GM12878 (cell line): ENCODE measurements at regions not wholly inside any gene's neighbourhood (a gene's known extent, or its start where the extent isn't known, plus 50 kb on each side); places are given as distances from the start of the nearest gene placed in this dataset.

Experiments used
- ATAC-seq: fragments of 200-7000 bp; cut with Tn5 transposase; 3 replicates; pipeline ENCODE4 v1.9.1; 2020; ENCODE audit warnings: mild to moderate bottlenecking, moderate library complexity
- BruUV-seq: library from RNA; stranded (reverse); fragments of 400-500 nt; replicated peaks from 2 replicates; lab custom pipeline; 2021; lab: Mats Ljungman, UMichigan
- CTCF ChIA-PET: fragments of 300-600 bp; sonication (Branson Sonifier 250); formaldehyde crosslinking; extraction: SDS; loops from one replicate; lab custom pipeline; 2021; ENCODE audit warnings: inconsistent platforms; lab: Yijun Ruan, JAX
- POLR2A ChIA-PET: fragments of 350-600 bp; formaldehyde crosslinking; extraction: SDS; loops from one replicate; lab custom pipeline; 2021; ENCODE audit warnings: inconsistent platforms; lab: Charles Lee
- RAD21 ChIA-PET: fragments of 300-600 bp; sonication (Branson Sonifier 250); formaldehyde crosslinking; loops from one replicate; lab custom pipeline; 2023; ENCODE audit warnings: antibody characterized with exemption; ENCODE audit not compliant: unreplicated experiment; lab: Charles Lee
- SMC1A ChIA-PET: fragments of 300-600 bp; sonication (Branson Sonifier 250); formaldehyde crosslinking; loops from one replicate; lab custom pipeline; 2023; ENCODE audit not compliant: unreplicated experiment, uncharacterized antibody; lab: Charles Lee
- DNase-seq: peaks from one replicate; pipeline ENCODE4 v3.0.0-alpha.2; 2011; ENCODE audit warnings: low read depth, low spot score
- FAIRE-seq: peaks from 3 replicates; lab custom pipeline; 2011; peaks lifted over from hg19 to GRCh38; lab: Jason Lieb, UNC
- H2AFZ ChIP-seq: 2 replicates; pipeline ENCODE4 v1.6.0; 2011; ENCODE audit warnings: low read depth, low read length, control low read depth; ENCODE audit not compliant: control insufficient read depth
- H3K27ac ChIP-seq: 2 replicates; pipeline ENCODE4 v1.5.1; 2011; ENCODE audit warnings: control low read depth; ENCODE audit not compliant: control insufficient read depth, insufficient read depth
- H3K27me3 ChIP-seq, 2 experiments: replicated peaks in 1 of 2; 2 replicates each; pipeline versions ENCODE4 v1.6.0 to v1.6.1; 2011; ENCODE audit warnings: low read length in 1 of 2; ENCODE audit not compliant: control insufficient read depth in 2 of 2, insufficient read depth in 2 of 2
- H3K36me3 ChIP-seq, 2 experiments: 2 replicates each; pipeline ENCODE4 v1.5.1; 2011; ENCODE audit warnings: low read length in 1 of 2; ENCODE audit not compliant: control insufficient read depth in 2 of 2, insufficient read depth in 2 of 2
- H3K4me1 ChIP-seq: 2 replicates; pipeline ENCODE4 v1.6.1; 2011; ENCODE audit warnings: mild to moderate bottlenecking, low read length, moderate library complexity, mixed read lengths; ENCODE audit not compliant: control insufficient read depth, insufficient read depth
- H3K4me2 ChIP-seq: 2 replicates; pipeline ENCODE4 v1.6.0; 2011; ENCODE audit warnings: control low read depth; ENCODE audit not compliant: control insufficient read depth, insufficient read depth
- H3K4me3 ChIP-seq: fragments of 200-600 bp; sonication (generic); 2 replicates; pipeline ENCODE4 v1.5.1; 2016
- H3K79me2 ChIP-seq: 2 replicates; pipeline ENCODE4 v1.6.0; 2011; ENCODE audit warnings: low read length; ENCODE audit not compliant: control insufficient read depth, insufficient read depth
- H3K9ac ChIP-seq: 2 replicates; pipeline ENCODE4 v1.8.0; 2011; ENCODE audit warnings: low read length, control low read depth, mixed read lengths; ENCODE audit not compliant: control insufficient read depth, insufficient read depth
- H3K9me3 ChIP-seq: replicated peaks from 3 replicates; pipeline ENCODE4 v1.5.1; 2011; ENCODE audit warnings: mild to moderate bottlenecking, low read length; ENCODE audit not compliant: control insufficient read depth, insufficient read depth
- H4K20me1 ChIP-seq: 2 replicates; pipeline ENCODE4 v1.6.0; 2011; ENCODE audit not compliant: control insufficient read depth, insufficient read depth
- CBX3 ChIP-seq: fragments of 200-600 bp; sonication (generic); IDR thresholded peaks from 2 replicates; pipeline ENCODE4 v1.6.1; 2016; ENCODE audit warnings: low read depth, borderline replicate concordance
- CREB1 ChIP-seq: IDR thresholded peaks from 2 replicates; pipeline ENCODE4 v1.6.1; 2012; ENCODE audit warnings: low read depth, mild to moderate bottlenecking, inconsistent platforms
- EGR1 ChIP-seq, 2 experiments: IDR thresholded peaks; 1 replicate in 1 of 2; 2 replicates in 1 of 2; pipeline ENCODE4 v1.6.1; 2011 to 2012; ENCODE audit warnings: low read depth in 2 of 2, low read length in 2 of 2, borderline replicate concordance in 1 of 2, mild to moderate bottlenecking in 1 of 2, moderate library complexity in 1 of 2
- HCFC1 ChIP-seq: fragments of 150-350 bp; IDR thresholded peaks from 2 replicates; pipeline ENCODE4 v1.6.1; 2014; ENCODE audit warnings: low read length
- IKZF2 ChIP-seq, 2 experiments: fragments of 450-650 bp; IDR thresholded peaks; 2 replicates each; pipeline ENCODE4 v1.6.1; 2017; ENCODE audit warnings: mild to moderate bottlenecking in 2 of 2, moderate library complexity in 2 of 2
- MEF2A ChIP-seq: IDR thresholded peaks from 2 replicates; pipeline ENCODE4 v1.6.1; 2011; ENCODE audit warnings: low read depth, mild to moderate bottlenecking, low read length, moderate library complexity; ENCODE audit not compliant: insufficient read depth
- MEF2B ChIP-seq: fragments of 450-650 bp; IDR thresholded peaks from 2 replicates; pipeline ENCODE4 v1.6.1; 2018; ENCODE audit warnings: mild to moderate bottlenecking, moderate library complexity; ENCODE audit not compliant: partially characterized antibody, poor library complexity, severe bottlenecking
- NRF1 ChIP-seq: conservative IDR thresholded peaks from 2 replicates; pipeline ENCODE4 v1.6.1; 2011; ENCODE audit warnings: mild to moderate bottlenecking, low read depth, low read length, improper control_type of control experiment
- RAD21 ChIP-seq: IDR thresholded peaks from 2 replicates; pipeline ENCODE4 v1.6.1; 2011; ENCODE audit warnings: mild to moderate bottlenecking, low read depth, low read length, moderate library complexity; ENCODE audit not compliant: insufficient read depth
- SPI1 ChIP-seq: IDR thresholded peaks from 2 replicates; pipeline ENCODE4 v1.6.1; 2011; ENCODE audit warnings: low read depth, mild to moderate bottlenecking, low read length, moderate library complexity, borderline replicate concordance; ENCODE audit not compliant: insufficient read depth
- ZBED1 ChIP-seq: IDR thresholded peaks from 2 replicates; pipeline ENCODE4 v1.6.1; 2016; ENCODE audit warnings: borderline replicate concordance
- in situ Hi-C: fragments of 300-500 bp; cut with MboI; formaldehyde crosslinking; loops from 9 replicates; pipeline ENCODE4 v1.14.3; 2018; ENCODE audit warnings: mixed read lengths
- intact Hi-C: fragments of 100-400 bp; cut with micrococcal nuclease; formaldehyde crosslinking; loops from one replicate; pipeline ENCODE4 v1.14.2; 2022; ENCODE audit not compliant: unreplicated experiment
- TF ChIP-seq, protein P1 (sequence below): fragments of 450-650 bp; IDR thresholded peaks from 2 replicates; pipeline ENCODE4 v1.6.1; 2018; ENCODE audit warnings: mild to moderate bottlenecking, low read depth, moderate library complexity; ENCODE audit not compliant: partially characterized antibody
- TF ChIP-seq, protein P2 (sequence below): IDR thresholded peaks from 2 replicates; pipeline ENCODE4 v1.6.1; 2011; ENCODE audit warnings: low read depth, low read length, improper control_type of control experiment, borderline replicate concordance

DNA sequence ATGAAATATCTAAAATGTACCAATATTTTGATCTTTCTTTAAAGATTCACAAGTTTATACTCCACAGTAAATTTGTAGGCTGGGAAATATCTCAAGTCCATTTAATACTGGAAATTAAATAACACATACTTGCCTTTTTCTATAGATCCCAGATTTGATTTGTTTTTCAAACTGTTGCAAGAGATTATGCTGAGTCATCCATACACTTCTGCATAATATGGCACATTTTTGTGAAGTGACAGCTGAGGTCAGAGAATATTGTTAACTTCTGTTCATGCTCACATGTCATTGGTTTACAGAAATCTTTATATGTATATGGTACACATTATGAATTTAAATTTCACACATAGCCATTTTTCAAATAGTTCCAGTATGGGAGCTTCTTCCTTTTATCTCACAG, 1066.3 kb upstream of the NUDT12 start:
- CTCF ChIA-PET, result interaction anchor here (1.0 kb wide), 1 partner anchor 287 kb away, joined by 3 read pairs; no protein-coding TSS in a partner anchor
- ATAC-seq (no peak), DNase-seq (no peak), FAIRE-seq (no peak)
- Histone ChIP-seq H3K9me3 (no peaks in the 10 kb centered on the region), H3K36me3 (no peaks in the 10 kb centered on the region), H3K4me1 (no peaks in the 10 kb centered on the region), H3K9ac (no peak overlapping the region), H4K20me1 (no peaks in the 10 kb centered on the region), H3K27me3 (no peaks in the 10 kb centered on the region), H3K27ac (no peak overlapping the region), H3K4me2 (no peak overlapping the region), H2AFZ (no peak overlapping the region), H3K4me3 (no peak overlapping the region), H3K79me2 (no peaks in the 10 kb centered on the region)
- intact Hi-C loops (no loop called here), in situ Hi-C loops (no loop called here)
- TF ChIP-seq ZBED1, result no peak
- TF ChIP-seq CBX3, result no peak
- no peak for TF ChIP-seq IKZF2 (IDR thresholded peaks at IDR 0.05)
- no peak for TF ChIP-seq MEF2B
- no peak for TF ChIP-seq MEF2A
- TF ChIP-seq, protein P1, sequence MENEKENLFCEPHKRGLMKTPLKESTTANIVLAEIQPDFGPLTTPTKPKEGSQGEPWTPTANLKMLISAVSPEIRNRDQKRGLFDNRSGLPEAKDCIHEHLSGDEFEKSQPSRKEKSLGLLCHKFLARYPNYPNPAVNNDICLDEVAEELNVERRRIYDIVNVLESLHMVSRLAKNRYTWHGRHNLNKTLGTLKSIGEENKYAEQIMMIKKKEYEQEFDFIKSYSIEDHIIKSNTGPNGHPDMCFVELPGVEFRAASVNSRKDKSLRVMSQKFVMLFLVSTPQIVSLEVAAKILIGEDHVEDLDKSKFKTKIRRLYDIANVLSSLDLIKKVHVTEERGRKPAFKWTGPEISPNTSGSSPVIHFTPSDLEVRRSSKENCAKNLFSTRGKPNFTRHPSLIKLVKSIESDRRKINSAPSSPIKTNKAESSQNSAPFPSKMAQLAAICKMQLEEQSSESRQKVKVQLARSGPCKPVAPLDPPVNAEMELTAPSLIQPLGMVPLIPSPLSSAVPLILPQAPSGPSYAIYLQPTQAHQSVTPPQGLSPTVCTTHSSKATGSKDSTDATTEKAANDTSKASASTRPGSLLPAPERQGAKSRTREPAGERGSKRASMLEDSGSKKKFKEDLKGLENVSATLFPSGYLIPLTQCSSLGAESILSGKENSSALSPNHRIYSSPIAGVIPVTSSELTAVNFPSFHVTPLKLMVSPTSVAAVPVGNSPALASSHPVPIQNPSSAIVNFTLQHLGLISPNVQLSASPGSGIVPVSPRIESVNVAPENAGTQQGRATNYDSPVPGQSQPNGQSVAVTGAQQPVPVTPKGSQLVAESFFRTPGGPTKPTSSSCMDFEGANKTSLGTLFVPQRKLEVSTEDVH, result no peak
- TF ChIP-seq HCFC1, result no peak
- TF ChIP-seq, protein P2, sequence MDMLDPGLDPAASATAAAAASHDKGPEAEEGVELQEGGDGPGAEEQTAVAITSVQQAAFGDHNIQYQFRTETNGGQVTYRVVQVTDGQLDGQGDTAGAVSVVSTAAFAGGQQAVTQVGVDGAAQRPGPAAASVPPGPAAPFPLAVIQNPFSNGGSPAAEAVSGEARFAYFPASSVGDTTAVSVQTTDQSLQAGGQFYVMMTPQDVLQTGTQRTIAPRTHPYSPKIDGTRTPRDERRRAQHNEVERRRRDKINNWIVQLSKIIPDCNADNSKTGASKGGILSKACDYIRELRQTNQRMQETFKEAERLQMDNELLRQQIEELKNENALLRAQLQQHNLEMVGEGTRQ, result no peak
- TF ChIP-seq EGR1 (IDR thresholded peaks at IDR 0.05; ENCODE audit: borderline replicate concordance in 1 of 2, low read depth in 2 of 2, low read length in 2 of 2), result no peak
- TF ChIP-seq RAD21, result no peak
- TF ChIP-seq SPI1, result no peak
- TF ChIP-seq NRF1, result no peak
- TF ChIP-seq CREB1, result no peak
- RAD21 ChIA-PET, result no interaction called here
- POLR2A ChIA-PET, result no interaction called here
- SMC1A ChIA-PET, result no interaction called here
- BruUV-seq, result no TSS peak
